GM19023 (cell line): ENCODE measurements at regions not wholly inside any gene's neighbourhood (a gene's known extent, or its start where the extent isn't known, plus 50 kb on each side); places are given as distances from the start of the nearest gene placed in this dataset.

ENCODE experiments used
- ATAC-seq: cut with Tn5 transposase; IDR thresholded peaks from one replicate; pipeline ENCODE4 v1.9.1; 2021; ENCODE audit warnings: mild to moderate bottlenecking, moderate library complexity; ENCODE audit not compliant: unreplicated experiment

DNA sequence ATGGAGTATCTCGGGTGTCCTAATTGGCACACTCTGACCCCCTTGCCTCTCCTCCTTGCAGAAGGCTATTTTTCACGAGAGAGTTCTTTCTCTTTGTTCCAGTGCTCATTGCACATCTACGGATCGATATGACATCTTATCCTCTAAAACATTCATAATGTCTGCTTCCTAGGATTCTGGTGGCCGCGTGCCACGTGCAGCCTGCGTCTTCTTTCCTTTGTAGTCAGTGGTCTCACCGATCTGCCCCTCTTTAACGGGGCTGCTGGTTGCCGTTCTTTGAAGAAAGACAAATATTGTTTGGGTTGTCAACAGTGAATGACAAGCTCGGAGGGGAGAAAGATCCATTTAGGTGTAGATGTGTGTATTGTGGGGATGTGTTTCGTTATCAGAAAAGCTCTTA, 252.4 kb upstream of the WWC1 start:
- ATAC-seq, result no peak

DNA sequence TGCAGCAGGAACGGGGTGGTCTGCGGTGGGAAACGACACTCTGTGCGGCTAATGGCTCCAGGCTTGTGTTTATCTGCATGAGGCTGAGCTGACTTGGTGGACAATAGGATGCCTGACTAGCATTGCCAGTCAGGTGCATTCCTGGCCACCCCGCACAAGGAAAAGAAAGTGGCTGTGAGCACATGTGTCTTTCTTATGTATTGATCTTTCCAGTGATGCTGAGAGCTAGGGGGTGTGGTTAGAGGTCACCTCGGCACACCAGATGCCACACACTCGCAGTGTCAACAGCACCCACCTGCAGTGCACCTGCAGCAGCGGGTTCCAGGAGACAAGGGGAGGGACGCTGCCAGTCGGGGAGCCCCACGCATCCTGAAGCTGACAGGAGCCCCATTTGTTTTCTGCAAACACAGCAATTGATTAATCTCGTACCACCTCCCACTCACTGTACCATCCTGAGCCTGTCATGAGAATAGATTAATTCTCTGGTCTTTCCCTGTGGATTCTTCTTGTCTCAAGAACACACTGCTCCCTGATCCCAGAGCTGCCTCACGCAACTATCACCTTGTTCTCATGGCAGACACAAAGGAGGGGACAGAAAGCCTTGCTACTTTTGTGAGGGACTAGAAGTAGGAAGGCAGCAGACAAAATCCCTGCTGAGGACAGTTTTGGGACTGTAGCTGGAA, 251.7 kb upstream of the WWC1 start:
- no peak for ATAC-seq

DNA sequence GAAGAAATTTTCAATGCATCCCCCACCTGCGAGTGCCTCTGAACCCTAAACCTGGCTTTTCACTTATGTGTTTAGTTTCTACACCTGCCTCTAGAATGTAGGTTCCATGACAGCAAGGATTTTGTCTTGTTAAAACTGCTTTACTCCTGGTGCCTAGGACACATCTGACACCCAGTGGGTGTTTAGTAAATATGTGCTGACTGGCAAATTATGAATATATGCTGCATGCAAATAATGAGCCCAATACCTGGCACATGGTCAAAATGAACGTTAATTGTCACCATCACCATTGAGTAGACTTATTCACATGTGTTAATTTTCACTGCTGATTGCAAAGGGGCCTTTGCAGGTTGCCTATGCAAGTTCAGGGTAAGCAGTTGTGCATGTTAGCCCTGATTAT, 249.9 kb upstream of the WWC1 start:
- ATAC-seq, result no peak

DNA sequence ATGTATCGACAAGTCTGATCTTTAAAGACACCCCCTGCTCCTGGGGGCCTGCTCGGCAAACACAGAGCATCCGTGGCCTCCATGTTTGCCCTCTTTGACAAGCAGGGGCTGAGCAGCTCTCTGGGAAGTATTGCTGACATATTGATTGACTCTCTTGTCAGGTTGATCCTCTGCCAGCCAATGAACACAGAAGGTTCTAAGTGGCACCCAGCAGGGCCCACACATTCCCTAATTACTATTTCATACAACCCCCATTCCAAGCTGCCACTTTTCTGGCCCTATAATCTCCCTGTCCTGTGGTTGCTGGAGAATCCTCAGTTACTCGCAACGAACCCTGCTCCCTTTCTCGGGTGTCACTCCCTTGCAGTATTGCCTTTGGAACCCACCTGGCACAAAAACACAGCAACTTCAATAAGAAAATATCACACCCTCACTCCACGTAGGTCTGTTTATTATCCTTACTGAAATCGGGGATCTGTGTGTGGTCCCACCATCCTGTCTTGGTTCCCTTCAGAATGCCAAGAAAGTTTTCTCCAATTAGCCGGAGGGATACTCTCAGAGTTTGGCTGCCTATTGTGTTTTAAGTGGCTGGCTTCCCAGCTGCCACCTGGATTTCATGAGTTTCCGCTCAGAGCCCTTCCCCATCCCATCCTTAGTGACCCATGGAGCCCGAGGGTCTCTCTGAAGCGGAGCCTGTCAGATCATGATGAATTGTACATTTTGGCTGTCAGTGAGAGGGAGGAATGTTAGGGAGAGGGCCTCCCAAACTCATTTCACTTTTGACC, 249.0 kb upstream of the WWC1 start:
- ATAC-seq, result no peak

DNA sequence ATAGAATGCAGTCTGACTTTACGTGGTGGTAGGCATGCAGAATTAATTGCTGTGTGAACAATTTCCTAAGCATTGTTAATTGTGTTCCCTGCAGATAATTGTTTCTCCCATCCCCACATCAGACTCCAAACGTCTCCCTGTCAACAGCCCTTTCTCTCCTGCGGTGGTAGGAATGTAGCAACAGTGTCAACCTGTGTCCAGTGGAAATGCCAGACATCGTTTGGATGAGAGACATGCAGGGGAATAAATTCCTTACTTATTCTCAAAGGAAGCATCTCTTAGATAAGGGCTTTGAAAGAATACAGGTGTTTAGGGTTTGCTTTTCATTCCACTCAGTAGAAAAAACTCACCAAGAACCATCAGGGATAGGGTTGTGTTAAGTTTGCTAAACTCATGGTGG, 245.3 kb upstream of the WWC1 start:
- no peak for ATAC-seq

DNA sequence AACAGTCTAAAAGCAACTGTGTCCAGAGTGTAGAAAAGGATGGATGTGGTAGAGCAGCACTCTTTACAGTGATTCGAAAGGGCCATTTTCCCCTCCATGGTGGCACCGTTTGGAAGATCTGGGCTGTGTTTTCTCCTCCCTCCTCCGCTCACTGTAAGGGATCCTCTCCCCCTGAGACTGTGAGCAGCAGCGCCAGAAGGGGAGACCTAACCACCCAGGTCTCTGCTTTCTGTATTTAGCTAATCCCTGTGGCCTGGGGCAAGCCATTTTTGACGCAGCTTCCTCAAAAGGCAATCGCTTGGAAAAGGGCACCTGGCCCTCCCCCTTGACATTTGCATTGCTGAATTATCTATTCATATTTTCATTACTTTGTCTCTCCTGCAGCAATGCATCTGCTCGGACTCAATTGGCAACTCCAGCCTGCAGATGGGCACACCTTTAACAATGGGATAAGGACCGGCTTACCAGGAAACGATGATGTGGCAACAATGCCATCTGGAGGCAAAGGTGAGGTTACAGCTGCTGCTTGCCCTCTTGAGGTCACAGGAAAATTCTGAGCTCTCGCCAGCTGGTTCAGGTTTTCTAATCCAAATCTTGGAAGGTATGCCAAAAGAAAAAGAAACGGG, 244.3 kb upstream of the WWC1 start:
- no peak for ATAC-seq

DNA sequence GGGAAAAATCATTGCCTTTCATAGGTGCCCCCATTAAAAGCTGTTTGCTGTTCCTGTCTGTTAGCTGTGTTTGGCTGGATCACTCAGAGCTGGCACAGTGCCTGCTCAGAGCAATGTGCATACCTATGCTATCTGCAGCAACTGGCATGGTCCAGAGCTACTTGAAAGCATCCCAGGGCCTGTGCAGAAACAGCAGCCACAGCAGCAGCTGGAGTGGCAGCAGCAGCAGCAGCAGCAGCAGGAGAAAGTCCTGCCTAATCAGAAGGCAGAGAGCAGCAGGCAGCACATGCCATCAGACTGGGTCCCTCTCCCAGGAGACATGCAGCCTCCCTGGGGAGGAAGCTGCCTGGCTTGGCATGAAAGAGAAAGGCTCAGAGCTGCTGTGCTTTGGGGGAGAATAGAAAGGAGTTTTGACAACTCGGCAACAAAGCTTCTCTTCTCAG, 243.8 kb upstream of the WWC1 start:
- no peak for ATAC-seq

DNA sequence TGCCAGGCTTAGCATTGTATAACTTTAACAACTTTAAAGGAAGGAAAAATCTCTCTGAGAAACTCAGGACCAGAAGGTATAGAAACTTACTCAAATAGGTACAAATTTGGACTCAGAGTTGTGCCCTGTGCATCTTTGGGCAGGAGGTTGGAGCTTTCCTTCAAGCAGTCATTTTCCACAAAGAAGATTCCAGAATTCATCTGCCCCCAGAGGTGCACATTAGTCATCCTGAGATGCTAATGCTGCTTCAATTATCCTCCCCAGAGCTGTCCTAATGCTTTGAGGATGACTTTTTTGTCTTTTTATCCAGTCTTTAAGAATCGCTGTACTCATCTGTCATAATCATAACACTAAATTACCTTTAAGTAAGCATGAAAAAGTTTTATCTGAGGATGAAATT, 243.0 kb upstream of the WWC1 start:
- ATAC-seq, result no peak

DNA sequence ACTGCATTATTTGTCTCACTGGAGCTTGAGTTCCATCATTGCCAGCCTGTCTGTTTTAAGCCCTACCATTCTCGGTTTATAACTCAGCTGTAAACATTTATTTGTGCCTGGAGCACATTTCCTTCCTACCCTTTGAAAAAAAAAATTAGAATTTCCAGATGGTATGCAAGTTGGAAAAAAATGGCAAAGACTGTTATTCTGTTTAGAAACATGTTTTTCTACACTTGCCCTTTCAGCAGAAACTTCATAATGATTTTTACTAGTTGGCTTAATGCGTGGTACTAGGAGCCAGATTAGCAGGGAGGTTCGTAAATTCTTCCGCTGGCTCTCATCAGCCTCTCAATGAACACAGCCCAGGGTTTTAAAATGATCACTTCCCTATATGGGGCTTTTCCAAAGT, 238.8 kb upstream of the WWC1 start:
- no peak for ATAC-seq

DNA sequence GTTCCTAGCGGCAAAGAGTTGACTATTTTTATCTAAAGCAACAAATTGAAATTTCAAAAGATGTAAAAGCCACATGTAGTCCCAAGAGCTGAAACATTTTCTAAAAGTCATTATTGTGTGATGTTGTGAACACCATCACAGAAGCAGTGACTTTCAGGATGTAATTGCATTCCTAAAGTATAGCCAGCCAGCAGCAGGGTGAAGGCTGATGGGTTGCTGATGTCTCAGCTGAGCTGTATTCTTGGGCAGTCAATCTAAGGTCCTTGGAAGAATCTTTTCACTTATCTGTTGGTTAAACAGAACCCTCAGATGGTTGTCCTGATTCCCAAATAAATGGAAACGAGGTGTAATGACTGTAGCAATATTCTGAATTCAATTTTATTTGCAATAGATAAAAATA, 237.4 kb upstream of the WWC1 start:
- ATAC-seq, result no peak

DNA sequence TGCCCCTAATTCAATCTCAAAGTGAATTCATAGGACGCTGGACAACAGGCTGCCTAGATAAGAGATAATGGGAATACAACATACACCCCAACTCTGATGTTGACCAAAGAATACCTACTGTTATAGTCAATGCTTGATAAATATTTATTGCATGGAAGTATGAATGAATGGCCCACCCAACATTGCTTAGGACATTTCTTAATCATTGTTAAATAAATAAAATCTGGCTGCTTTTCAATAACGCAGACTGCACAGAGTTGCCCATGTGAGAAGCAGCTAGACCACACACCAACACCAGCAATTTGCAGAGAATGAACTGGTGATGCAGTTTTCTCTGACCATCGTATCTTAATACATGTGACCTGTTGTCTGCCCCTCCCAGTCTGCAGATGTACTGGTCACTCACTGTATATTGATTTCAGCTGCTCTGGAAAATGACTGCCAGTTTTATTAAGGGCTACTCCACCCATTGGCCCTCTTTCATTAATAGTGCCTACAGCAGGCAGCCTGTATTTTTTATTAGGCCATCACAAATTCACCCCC, 236.2 kb upstream of the WWC1 start:
- ATAC-seq, result no peak

DNA sequence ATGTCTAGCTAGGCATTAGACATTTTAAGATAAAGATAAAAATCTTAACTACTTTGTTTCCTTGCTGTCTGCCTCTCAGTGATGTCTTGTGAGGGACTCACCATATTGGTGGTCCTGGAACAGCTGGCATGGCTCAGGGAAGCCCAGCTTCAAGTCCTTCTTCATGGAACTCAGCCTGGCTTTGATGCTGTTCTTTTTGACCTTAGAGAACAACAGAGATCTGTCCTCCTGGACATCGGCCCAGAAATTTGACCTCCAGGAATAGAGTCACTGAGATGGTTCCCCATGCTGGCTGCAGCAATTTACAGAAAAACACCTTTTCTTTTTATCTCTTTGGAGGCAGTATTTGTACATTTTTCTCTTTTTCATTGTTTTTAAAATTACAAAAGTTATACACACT, 235.5 kb upstream of the WWC1 start:
- no peak for ATAC-seq

DNA sequence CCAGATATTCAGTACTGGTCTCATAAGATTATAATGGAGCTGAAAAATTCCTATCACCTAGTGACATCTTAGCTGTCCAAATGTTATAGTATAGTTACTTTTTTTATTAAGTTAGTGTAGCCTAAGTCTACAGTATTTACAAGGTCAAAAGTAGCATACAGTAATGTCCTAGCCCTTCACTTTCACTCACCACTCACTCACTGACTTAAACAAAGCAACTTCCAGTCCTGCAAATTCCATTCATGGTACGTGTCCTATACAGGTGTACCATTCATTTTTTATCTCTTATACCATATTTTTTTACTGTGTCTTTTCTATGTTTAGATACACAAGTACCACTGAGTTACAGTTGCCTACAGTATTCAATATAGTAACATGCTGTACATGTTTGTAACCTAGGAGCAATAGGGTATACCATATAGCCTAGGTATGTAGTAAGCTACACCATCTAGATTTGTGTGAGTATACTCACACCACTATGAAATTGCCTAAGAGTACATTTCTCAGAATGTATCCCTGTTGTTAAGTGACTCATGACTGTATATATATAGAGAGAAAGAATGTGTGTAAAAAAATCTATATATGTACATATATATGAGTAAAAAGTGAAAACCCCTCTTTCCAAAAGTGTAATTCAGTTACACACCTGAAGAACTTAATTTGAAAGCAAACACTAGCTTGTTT, 234.8 kb upstream of the WWC1 start:
- ATAC-seq, result no peak

DNA sequence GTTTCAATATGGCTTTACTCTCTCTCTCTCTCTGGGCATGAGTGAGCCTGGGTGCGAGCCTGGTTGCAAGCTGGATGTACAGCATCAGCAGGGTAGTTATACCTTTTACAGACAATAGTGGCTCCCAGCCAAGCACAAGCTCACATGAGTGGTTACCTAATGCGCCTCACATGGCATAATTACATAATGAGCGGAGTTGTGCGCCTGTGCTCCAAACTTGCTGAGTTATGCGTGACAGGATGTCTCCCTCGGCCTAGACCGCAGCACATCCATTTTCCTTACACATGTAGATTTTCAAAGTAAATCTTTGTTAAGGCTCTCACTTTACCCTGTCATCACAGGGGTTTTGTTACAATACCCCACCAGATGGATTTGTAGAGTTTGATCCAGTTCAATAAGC, 233.5 kb upstream of the WWC1 start:
- ATAC-seq, result no peak

DNA sequence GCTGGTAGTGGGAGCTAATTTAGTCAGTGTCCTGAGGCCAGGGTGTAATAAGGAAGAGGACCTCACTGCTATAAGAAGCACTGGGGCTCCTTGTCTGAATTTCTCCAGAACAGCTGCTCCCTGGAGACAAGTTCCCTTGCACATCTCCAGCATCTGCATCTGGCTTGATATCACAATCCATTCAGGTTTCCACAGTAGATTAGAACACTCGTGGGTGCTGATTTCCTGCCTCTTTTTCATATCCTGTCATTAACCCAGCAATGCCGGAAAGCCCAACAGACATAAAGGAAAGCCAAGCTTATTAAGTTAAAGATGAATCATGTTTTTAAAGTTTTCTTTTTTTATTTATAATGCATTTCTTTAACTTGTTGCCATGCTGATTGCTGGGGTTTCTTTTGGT, 232.3 kb upstream of the WWC1 start:
- no peak for ATAC-seq

DNA sequence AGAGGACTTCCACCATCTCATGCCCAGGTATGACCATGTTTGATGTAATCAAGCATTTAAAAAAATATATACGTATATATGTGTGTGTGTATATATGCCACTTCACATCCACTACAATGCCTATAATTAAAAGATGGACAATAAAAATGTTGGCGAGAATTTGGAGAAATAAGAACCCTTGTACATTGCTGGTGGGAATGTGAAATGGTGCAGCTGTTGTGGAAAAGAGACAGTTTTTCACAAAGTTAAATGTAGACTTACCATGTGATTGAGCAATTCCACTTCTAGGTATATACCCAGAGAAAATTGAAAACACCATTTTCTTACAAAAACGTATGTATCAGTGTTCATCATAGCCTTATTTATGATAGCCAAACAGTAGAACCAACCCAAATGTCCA, 229.2 kb upstream of the WWC1 start:
- ATAC-seq, result no peak

DNA sequence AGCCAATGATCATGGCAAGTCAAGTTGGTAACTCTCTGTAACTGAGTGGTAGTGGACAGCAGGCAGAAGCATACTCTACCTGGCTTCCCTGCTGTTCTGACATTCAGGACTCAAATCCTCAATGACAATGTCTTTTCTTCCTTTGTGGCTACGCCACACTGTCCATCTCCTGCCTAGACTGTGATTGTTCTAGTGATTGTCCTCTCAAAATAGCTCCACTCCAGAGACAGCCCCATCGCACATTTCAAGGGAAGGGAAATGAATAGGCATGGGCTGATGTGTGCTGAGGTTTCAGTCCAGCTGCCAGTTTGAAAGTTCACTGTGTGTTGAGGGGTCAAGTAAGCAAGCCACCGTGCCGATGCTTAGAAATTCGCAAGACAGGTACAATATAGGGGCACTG, 227.0 kb upstream of the WWC1 start:
- ATAC-seq, result no peak

DNA sequence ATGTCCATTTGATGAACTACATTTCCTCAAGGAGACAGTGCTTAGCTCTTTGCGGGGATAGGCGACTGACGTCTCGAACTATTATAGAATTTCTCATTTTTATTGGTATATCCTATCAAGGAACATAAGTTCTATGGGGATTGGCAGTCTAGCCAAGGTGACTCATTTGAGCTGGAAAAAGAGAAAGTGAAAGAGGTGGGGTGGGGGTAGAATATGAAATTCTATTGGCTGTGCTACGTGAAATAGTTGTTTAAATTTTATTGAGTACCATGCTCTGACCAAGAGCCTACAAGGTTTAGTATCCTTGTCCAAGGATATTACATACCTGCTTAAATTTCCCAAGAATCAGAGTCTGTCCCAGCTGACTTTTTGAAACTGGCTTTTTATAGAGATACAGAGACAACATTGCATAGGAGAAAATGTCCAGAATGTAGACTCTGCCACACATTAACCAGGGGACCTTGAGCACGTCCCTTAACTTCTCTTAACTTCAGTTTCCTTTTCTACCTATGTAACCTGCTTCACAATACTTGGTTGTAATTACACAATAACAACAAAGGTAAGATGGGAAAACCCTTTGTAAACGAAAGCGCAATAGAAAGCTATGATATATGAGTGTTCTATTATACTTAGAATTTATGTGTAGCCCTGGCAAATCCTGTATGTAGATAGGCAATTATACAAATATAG, 226.4 kb upstream of the WWC1 start:
- ATAC-seq, result no peak

DNA sequence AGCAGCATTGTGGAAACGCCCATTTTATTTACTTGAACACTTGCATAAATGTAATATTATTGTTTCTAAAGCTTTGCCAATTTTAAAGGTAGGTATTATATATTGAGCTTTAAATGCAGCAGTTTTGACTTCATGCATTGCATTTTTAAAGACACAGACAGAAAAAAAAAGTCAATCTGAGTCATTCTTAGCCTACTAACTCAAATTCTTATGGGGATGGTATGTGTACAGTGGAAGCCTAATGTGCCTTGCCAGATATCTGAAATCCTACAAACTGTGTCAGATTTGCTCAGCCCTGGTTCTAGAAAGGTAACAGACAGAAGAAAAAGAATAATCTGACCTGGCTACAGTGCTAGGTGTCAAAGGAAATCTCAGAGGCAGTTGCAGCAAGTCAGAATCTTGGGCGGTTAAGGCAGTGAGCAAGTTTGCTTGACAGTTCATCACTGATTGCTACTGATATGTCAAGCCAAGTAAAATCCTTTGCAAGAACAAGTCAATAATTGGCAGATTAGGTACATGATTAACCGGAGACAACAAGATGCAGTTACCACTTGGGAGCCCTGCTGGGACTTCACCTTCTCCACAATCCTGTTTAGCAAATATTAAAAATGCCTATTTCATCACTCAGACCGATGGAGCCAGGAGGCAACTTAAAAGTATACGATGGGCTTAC, 224.8 kb upstream of the WWC1 start:
- ATAC-seq, result no peak

DNA sequence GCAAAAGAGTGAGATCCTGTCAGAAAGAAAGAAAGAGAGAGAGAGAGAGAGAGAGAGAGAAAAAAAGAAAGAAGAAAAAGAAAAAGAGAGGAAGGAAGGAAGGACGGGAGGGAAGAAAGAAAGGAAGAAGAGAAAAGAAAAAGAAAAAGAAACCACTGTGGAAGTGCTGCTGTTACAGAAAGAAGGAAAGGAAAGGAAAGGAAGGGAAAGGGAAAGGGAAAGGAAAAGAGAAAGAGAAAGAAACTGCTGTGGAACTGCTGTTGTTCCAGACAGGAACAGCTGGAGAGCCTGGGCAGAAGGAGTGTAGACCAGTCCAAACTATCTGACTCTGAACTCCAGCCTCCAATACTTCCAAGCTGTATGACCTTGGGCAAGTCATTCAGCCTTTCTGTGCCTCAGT, 220.7 kb upstream of the WWC1 start:
- no peak for ATAC-seq
